HG02678 (cell line): ENCODE measurements at regions not wholly inside any gene's neighbourhood (a gene's known extent, or its start where the extent isn't known, plus 50 kb on each side); places are given as distances from the start of the nearest gene placed in this dataset.
A peak's percentile ranks its signal among the peaks of the same experiment; 100 is the strongest.
"Not testable (repeated sequence)": the region's sequence is repeated elsewhere in the genome, so short reads cannot be mapped to it uniquely, and the experiment has no call there.

Source experiments
- ATAC-seq: cut with Tn5 transposase; IDR thresholded peaks from one replicate; pipeline ENCODE4 v1.9.1; 2021; ENCODE audit warnings: mild to moderate bottlenecking, moderate library complexity; ENCODE audit not compliant: unreplicated experiment

GRCh38 chr5:164466033-164466432, 960.6 kb downstream of the MAT2B start:
- no peak for ATAC-seq

DNA sequence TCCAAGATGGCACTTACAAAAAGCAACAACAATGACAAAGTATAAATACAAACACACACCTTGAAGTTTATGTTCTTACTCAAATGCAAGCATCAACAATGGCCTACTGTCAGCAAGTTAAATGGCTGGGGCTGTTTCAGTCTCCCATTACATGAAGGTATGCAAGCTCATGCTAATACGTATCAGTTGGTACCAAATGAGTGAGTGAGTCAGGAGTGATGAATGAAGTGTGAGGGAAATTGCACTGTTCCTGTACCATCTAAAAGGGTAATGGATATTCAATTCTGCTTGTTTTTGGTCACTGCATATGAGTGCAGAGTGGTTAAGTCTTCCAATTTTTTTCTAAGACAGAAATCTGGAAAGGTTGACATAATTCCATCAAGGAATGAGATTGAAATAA, 964.9 kb downstream of the MAT2B start:
- ATAC-seq = no peak

DNA sequence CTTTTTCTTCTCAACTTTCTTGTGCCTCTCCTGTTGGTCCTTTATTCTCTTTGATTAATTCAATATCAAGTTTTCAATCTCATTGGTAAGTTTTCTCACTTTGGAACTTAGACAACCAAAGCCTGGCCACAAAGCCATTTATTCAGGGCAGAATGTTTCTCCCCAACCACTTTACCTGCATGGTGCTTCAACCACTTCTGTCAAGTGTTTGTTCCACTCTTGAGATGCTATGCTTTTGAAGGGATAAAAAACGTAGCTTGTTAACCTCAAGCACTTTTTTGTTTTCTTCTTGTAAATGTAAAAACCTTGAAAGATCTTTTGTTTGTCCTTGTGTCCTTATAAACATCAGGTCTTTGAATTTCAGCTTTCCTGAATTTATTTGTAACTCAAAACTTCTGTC, 966.7 kb downstream of the MAT2B start:
- no peak for ATAC-seq

- ATAC-seq = no peak
Observed at GRCh38 chr5:164475339-164475977, 970.0 kb downstream of the MAT2B start.

DNA sequence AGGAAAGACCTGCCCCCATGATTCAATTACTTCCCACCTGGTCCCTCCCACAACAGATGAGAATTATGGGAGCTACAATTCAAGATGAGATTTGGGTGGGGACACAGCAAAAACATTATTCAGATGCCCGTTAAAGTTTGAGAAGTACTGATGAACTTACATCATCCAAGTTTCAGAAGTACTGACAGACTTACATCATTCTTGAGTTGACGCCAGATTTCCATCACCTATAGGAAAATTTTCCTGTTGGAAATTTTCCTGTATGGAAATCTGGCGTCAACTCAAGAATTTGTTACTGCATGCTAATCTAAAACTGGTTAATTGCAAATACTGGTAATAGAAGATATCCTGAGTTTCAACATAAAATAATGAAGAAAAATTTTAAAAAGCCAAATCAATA, 975.9 kb downstream of the MAT2B start:
- no peak for ATAC-seq

GRCh38 chr5:164482351-164482750, 976.9 kb downstream of the MAT2B start:
- no peak for ATAC-seq

DNA sequence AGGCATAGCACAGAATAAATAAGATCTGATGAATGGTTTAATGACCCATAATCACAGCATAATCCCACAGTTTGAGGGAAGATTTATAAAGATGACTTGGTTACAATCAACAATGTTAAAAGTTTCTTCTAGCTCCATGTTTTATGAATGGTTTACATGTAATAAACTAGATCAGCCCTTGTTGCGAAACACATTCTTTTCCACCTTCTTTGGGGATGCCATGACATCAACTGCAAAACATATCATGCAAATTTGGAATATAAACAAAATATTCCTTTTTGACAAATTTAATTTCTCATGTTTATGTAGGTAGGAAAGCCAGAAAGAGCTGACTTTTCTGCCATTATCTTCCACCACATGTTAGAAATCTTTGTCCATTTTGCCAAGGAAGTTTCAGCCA, 979.5 kb downstream of the MAT2B start:
- no peak for ATAC-seq

- no peak for ATAC-seq
Observed at GRCh38 chr5:164487939-164488338, 982.5 kb downstream of the MAT2B start.

- ATAC-seq = no peak
Observed at GRCh38 chr5:164497311-164498064, 992.1 kb downstream of the MAT2B start.

DNA sequence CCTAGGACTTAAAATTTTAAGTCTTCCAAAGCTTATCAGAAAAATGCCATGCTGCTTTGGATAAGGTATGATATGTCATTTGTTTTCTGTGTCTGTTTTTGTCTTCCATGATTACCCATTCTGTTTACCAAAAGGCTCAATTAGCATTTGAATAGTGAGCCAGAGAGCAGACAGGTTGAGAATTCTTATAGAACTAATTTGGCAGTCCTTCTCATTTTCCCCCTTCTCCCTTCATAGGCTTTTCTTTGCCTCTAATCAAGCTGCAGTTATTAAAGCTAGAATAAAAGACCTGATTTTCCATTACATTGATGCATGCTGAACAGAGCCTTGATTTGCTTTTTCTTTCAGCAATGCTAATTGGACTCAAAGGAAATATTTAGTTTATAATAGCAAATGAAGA, 993.0 kb downstream of the MAT2B start:
- ATAC-seq = no peak

DNA sequence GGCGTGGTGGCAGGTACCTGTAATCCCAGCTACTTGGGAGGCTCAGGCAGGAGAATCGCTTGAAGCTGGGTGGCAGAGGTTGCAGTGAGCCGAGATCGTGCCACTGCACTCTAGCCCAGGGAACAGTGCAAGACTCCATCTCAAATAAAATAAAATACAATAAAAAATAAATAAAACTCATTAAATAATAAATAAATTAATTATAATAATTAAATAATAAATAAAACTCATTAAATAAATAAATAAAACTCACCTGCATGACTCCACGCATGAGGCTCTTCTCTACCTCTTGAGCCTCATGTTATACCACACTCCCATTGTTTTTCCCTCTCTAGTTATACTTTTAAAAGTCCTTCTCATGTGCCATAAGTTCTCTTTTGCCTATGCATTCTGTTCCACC, 995.4 kb downstream of the MAT2B start:
- ATAC-seq = no peak

GRCh38 chr5:164501344-164501743, 995.9 kb downstream of the MAT2B start:
- no peak for ATAC-seq

- peak; percentile 71 for ATAC-seq
Observed at GRCh38 chr5:164504141-164504772, 998.8 kb downstream of the MAT2B start.

- ATAC-seq = no peak
Observed at GRCh38 chr5:164505791-164506190, 1000.4 kb downstream of the MAT2B start.

GRCh38 chr5:164518067-164518740, 1012.8 kb downstream of the MAT2B start:
- no peak for ATAC-seq

DNA sequence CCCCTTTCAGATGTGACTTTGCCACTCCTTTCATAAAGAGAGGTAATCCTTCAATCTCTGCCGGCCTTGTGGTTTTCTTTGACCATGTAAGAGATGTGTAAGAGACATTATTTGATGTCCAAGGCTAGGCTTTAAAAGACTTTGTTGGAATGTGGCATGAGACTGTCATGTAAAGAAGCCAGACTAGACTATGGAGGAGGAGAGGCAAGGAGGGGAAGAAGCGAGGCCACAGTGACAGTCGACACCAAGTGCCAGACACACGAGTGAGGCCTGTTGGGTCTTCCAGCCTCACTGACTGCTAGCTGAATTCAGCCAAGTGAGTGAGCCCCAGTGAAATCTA, 1013.3 kb downstream of the MAT2B start:
- no peak for ATAC-seq

DNA sequence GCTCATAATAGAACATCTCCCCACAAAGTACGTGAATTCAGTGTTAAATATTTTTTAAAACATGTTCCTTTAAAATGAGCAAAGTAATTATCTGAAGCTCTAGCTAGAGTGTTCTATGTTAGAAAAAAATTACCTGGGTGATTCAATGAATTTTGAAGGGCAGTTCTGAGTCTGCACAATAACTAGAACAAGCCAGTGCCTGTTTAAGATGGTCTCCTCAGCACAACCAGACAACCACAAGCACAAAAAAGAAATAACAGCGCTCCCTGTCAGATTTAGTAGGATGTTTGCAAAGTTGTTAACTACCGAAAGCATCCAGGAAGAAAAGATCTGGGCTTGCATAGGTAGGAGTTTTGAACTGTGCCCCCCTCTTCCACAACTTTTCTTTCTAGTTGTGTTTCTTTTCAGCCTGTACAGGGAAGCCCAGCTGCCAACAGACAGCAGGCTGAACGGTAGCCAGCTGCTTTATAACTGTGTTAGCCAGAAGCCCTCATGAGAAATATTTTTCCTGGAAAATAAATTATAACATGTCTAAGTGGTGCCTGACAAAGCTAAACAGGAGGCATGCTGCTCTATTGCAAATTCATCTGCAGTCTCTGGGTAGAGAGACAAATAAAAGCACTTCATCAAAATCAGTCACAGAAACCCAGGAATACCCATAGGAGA, 1026.9 kb downstream of the MAT2B start:
- no peak for ATAC-seq

DNA sequence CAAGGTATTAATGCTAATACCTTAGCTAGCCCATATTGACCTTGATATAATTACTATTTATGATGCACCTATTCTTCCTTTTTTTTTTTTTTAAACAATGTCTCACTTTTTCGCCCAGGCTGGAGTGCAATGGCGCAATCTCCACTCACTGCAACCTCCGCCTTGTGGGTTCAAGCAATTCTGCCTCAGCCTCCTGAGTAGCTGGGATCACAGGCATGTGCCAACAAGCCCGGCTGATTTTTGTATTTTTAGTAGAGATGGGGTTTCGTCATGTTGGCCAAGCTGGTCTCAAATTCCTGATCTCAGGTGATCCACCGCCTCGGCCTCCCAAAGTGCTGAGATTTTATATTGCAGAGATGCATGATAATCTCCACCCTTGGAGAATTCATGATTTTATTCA, 1028.0 kb downstream of the MAT2B start:
- not testable (repeated sequence) for ATAC-seq

- ATAC-seq = no peak
Observed at GRCh38 chr5:164540174-164540573, 1034.8 kb downstream of the MAT2B start.

DNA sequence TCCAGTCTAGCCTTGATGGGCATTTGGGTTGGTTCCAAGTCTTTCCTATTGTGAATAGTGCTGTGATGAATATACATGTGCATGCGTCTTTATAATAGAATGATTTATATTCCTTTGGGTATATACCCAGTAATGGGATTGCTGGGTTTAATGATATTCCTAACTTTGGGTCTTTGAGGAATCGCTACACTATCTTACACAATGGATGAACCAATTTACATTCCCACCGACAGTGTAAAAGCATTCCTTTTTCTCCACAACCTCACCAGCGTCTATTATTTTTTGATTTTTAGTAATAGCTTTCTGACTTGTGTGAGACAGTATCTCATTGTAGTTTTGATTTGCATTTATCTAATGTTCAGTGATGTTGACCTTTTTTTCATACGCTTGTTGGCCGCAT, 1040.1 kb downstream of the MAT2B start:
- no peak for ATAC-seq

DNA sequence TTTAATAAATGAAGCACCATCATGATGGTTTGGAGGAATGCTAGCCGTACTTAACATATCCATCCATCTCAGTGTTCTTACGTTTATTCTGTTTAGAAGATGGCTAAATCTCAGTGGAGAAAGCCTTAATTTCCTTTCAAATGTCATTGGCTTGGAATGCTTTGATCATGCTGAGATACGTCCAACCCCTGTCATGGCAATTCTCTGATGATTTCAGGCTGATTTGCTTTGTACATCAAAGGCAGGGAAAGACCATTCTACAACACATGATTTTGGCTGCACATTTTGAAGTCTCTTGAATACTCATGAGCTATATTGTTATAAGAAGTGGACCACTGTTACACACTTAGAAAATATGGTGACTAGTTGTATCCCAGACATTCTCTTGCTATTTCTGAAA, 1048.4 kb downstream of the MAT2B start:
- ATAC-seq = no peak
